Stimulated activated naive CD8-positive, alpha-beta T cell treated with anti-CD3 and anti-CD28 coated beads, Interleukin-15, amount 100 ng/mL, for 72 hours (primary cell): ENCODE measurements at regions not wholly inside any gene's neighbourhood (a gene's known extent, or its start where the extent isn't known, plus 50 kb on each side); places are given as distances from the start of the nearest gene placed in this dataset.

ENCODE experiments used
- ATAC-seq: fragments of 150-1000 bp; cut with Tn5 transposase; 2 replicates; pipeline ENCODE4 v1.10.0; 2021; ENCODE audit warnings: mild to moderate bottlenecking, moderate library complexity
- DNase-seq, 2 donors: peaks; one replicate each; pipeline ENCODE4 v3.0.0; 2021 to 2022
- H3K27ac Mint-ChIP-seq, 2 donors: one replicate each; pipeline ENCODE4 v1.8.0; 2022; ENCODE audit warnings: mild to moderate bottlenecking in 2 of 2, mixed read lengths in 2 of 2, moderate library complexity in 2 of 2
- H3K27me3 Mint-ChIP-seq: one replicate; pipeline ENCODE4 v1.8.0; 2022; ENCODE audit warnings: mixed read lengths
- H3K4me1 Mint-ChIP-seq: one replicate; pipeline ENCODE4 v1.8.0; 2022; ENCODE audit warnings: mild to moderate bottlenecking, mixed read lengths
- H3K4me3 Mint-ChIP-seq, 2 donors: one replicate each; pipeline ENCODE4 v1.8.0; 2022; ENCODE audit warnings: mild to moderate bottlenecking in 2 of 2, mixed read lengths in 2 of 2, moderate library complexity in 1 of 2
- H3K9me3 Mint-ChIP-seq, 2 donors: one replicate each; pipeline ENCODE4 v1.8.0; 2022; ENCODE audit warnings: mixed read lengths in 2 of 2

GRCh38 chr10:78815702-78816334, 252.9 kb upstream of the ZMIZ1 start:
- Mint-ChIP-seq H3K4me3 (no peak overlapping the region), H3K27ac (no peak overlapping the region), H3K9me3 (no peaks in the 10 kb centered on the region), H3K27me3 (no peaks in the 10 kb centered on the region), H3K4me1 (no peaks in the 10 kb centered on the region)
- no peak for ATAC-seq
- no peak for DNase-seq

GRCh38 chr10:78817361-78817760, 251.4 kb upstream of the ZMIZ1 start:
- H3K27me3 Mint-ChIP-seq, result no peaks in the 10 kb centered on the region
- no peak overlapping the region for H3K27ac Mint-ChIP-seq
- DNase-seq (no peak), ATAC-seq (no peak)
- H3K9me3 Mint-ChIP-seq, result no peaks in the 10 kb centered on the region
- H3K4me3 Mint-ChIP-seq, result no peak overlapping the region
- H3K4me1 Mint-ChIP-seq, result no peaks in the 10 kb centered on the region

- H3K9me3 Mint-ChIP-seq, result no peaks in the 10 kb centered on the region
- no peak overlapping the region for H3K27ac Mint-ChIP-seq
- DNase-seq (no peak), ATAC-seq (no peak)
- H3K27me3 Mint-ChIP-seq, result no peaks in the 10 kb centered on the region
- no peak overlapping the region for H3K4me3 Mint-ChIP-seq
- no peaks in the 10 kb centered on the region for H3K4me1 Mint-ChIP-seq
These were observed 251.0 kb upstream of the ZMIZ1 start for GRCh38 chr10:78817804-78818203.

DNA sequence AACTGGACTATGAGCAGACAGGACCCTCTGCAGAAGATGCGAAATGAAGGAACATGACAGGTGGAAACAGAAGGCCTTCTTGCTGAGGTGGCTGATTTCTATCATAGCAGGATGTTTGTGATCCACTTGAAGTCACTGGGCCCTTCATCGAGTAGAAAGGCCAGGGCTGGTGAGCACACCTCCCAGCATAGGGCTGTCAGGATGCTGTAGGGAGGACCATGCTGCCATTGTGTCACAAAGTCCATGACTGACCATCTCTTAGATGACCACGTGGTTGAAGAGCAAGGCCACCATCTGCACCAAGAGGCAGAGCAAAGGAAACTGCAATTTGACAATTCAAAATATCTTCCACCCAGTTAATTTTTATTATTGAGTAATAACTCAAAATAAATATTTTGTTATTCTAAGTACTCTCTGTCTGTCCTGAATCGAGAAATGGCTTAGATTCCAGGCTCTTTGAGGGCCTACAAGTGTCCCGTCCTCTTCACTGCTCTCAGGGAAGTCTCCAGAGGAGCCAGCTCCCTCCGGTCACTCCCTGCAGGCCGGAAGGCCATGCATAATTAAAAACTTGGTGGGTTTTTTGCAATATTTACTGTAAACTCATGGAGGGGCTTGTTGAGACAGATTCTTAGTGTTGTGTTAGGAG, 249.3 kb upstream of the ZMIZ1 start:
- H3K27ac Mint-ChIP-seq, result no peak overlapping the region
- no peaks in the 10 kb centered on the region for H3K4me1 Mint-ChIP-seq
- no peak for ATAC-seq
- H3K27me3 Mint-ChIP-seq, result no peaks in the 10 kb centered on the region
- DNase-seq, result no peak
- H3K4me3 Mint-ChIP-seq, result no peak overlapping the region
- peaks cover 0 to 6% of the 10 kb centered on the region in 2 donors for H3K9me3 Mint-ChIP-seq

DNA sequence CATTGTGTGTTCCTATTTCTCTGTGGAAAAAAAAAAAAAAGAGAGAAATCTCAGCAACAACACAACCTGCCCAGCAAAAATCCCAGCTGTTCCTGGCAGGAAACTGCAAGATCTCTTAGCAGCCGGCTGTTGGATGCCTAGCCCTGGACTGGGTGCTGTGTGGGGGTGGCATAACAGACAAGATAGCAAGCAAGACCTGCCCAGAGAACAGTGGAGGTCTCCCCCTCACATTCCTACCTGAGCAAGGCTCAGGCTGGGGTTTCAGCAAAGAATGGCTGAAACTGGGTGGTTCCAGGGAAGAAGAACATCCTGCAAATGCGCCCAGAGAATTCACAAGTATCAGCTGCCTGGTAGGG, 248.8 kb upstream of the ZMIZ1 start:
- ATAC-seq (no peak), DNase-seq (no peak)
- Mint-ChIP-seq H3K9me3 (peaks cover 0 to 6% of the 10 kb centered on the region in 2 donors), H3K27me3 (no peaks in the 10 kb centered on the region), H3K4me1 (no peaks in the 10 kb centered on the region), H3K27ac (no peak overlapping the region), H3K4me3 (no peak overlapping the region)

DNA sequence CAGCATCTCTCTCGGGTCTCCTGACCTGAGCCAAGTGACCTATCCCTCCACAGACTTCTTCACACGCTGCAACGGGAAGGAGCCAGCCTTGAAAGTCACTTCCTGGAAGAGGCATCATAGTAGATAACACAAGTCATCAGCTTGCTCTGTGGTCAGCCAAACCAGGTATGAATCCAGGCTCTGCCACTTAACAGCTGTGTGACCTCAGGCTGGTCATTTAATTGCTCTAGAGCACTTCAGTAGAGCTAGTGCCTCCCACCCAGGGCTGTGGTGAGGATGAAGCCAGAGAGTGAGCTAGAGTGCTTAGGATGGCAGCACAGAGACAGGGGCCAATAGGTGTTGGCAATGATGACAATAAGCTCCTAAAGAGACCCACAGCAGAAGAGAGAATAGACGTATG, 247.7 kb upstream of the ZMIZ1 start:
- H3K4me1 Mint-ChIP-seq, result no peaks in the 10 kb centered on the region
- no peak overlapping the region for H3K4me3 Mint-ChIP-seq
- H3K27me3 Mint-ChIP-seq, result no peaks in the 10 kb centered on the region

GRCh38 chr10:78828647-78829539, 239.9 kb upstream of the ZMIZ1 start:
- Mint-ChIP-seq H3K9me3 (peaks cover 0 to 6% of the 10 kb centered on the region in 2 donors), H3K4me1 (no peaks in the 10 kb centered on the region), H3K27me3 (peaks cover 27% of the 10 kb centered on the region), H3K4me3 (no peak overlapping the region), H3K27ac (no peak overlapping the region)
- ATAC-seq (no peak), DNase-seq (no peak)

More for the DNA sequence above, 247.7 kb upstream of the ZMIZ1 start:
- Mint-ChIP-seq H3K9me3 (peaks cover 0 to 6% of the 10 kb centered on the region in 2 donors), H3K27ac (no peak overlapping the region)
- ATAC-seq, result no peak
- no peak for DNase-seq

DNA sequence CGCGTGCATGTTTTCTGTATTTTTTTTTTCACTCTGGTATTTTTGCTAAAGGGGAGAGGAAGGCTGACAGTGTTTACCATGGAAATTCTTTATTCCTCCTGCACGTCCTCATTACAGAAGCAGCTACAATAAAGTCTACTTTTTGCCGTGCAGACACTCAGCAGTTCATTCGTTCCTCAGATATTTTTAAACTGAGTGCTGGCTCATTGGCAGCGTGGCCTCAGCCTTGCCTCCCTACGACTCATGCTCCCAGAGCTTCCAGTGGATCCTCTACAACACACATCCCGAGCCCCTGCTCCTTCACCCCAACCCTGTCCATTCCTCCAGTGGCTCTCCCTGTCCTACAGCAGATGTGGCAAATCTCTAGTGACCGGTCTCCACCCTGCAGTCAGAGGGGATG, 239.2 kb upstream of the ZMIZ1 start:
- Mint-ChIP-seq H3K4me3 (no peak overlapping the region), H3K27ac (no peak overlapping the region), H3K27me3 (peaks cover 27% of the 10 kb centered on the region), H3K9me3 (no peaks in the 10 kb centered on the region), H3K4me1 (no peaks in the 10 kb centered on the region)
- DNase-seq, result no peak
- no peak for ATAC-seq

- ATAC-seq, result no peak
- no peak for DNase-seq
- H3K9me3 Mint-ChIP-seq, result no peaks in the 10 kb centered on the region
- H3K27ac Mint-ChIP-seq, result peak overlapping the region in 1 of 2 donors; percentile 67
- no peak overlapping the region for H3K4me3 Mint-ChIP-seq
- no peaks in the 10 kb centered on the region for H3K4me1 Mint-ChIP-seq
- peaks cover 34% of the 10 kb centered on the region for H3K27me3 Mint-ChIP-seq
These were observed 238.4 kb upstream of the ZMIZ1 start for GRCh38 chr10:78830062-78830975.

GRCh38 chr10:78830976-78831375, 237.8 kb upstream of the ZMIZ1 start:
- ATAC-seq, result no peak
- Mint-ChIP-seq H3K9me3 (no peaks in the 10 kb centered on the region), H3K27me3 (peaks cover 40% of the 10 kb centered on the region), H3K4me3 (no peak overlapping the region), H3K4me1 (no peaks in the 10 kb centered on the region), H3K27ac (peak overlapping the region; percentile 56 to 67)
- DNase-seq, result no peak

DNA sequence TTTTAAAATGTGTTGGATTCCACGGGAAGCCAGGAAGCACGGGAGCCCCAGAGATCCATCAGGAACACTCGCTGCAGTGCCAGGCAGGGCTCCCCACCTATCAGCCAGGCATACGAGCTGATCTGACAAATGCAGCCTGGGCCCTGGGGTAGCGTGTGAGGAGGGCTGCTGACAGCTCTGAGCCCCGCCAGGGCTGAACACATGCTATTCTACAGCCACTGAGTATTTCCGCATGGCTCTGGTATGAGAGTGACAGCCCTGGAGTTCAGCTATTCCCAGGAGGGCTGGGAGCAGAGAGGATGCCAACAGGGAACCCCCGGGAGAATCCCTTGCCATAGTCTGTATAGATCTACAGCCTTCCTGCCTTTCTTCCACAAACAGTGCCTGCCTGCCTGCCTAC, 237.3 kb upstream of the ZMIZ1 start:
- ATAC-seq, result no peak
- Mint-ChIP-seq H3K4me1 (no peaks in the 10 kb centered on the region), H3K27ac (peak overlapping the region in 1 of 2 donors; percentile 56), H3K4me3 (no peak overlapping the region), H3K27me3 (peaks cover 44% of the 10 kb centered on the region), H3K9me3 (no peaks in the 10 kb centered on the region)
- DNase-seq, result no peak

DNA sequence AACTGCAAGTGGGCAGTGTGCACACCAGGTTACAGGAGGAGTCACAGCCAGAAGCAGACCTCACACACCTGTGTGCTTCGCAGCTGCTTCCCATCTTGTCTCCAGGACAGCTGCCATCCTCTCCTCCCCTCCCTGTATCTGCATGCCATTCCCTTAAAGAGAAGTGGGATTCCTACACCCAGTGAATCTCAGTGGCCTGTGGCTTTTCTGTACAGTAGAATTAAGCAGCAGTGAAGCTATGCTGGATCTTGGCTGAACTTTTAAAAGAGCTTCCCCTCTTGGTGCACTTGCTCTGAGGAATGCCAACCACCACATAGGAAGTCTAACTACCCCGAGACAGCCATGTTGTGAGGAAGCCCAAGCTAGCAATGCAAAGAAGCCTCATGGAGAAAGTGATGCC, 236.5 kb upstream of the ZMIZ1 start:
- Mint-ChIP-seq H3K4me3 (no peak overlapping the region), H3K27me3 (peaks cover 44% of the 10 kb centered on the region), H3K9me3 (no peaks in the 10 kb centered on the region), H3K27ac (no peak overlapping the region), H3K4me1 (no peaks in the 10 kb centered on the region)
- no peak for ATAC-seq
- no peak for DNase-seq

- DNase-seq, result no peak
- Mint-ChIP-seq H3K9me3 (peaks cover 3 to 17% of the 10 kb centered on the region in 2 donors), H3K4me3 (no peak overlapping the region), H3K27ac (no peak overlapping the region), H3K27me3 (peaks cover 17% of the 10 kb centered on the region), H3K4me1 (no peaks in the 10 kb centered on the region)
- no peak for ATAC-seq
These were observed 230.6 kb upstream of the ZMIZ1 start for GRCh38 chr10:78838141-78838657.

- Mint-ChIP-seq H3K27me3 (no peaks in the 10 kb centered on the region), H3K9me3 (peaks cover 9 to 17% of the 10 kb centered on the region in 2 donors), H3K4me1 (no peaks in the 10 kb centered on the region), H3K27ac (no peak overlapping the region), H3K4me3 (no peak overlapping the region)
- DNase-seq (no peak), ATAC-seq (no peak)
These were observed 225.3 kb upstream of the ZMIZ1 start for GRCh38 chr10:78843495-78843894.

- ATAC-seq, result no peak
- no peak overlapping the region for H3K27ac Mint-ChIP-seq
- H3K27me3 Mint-ChIP-seq, result no peaks in the 10 kb centered on the region
- H3K9me3 Mint-ChIP-seq, result peaks cover 9 to 17% of the 10 kb centered on the region in 2 donors
- no peak for DNase-seq
- H3K4me1 Mint-ChIP-seq, result no peaks in the 10 kb centered on the region
- H3K4me3 Mint-ChIP-seq, result no peak overlapping the region
These were observed 223.7 kb upstream of the ZMIZ1 start for GRCh38 chr10:78844960-78845607.
